ENCODE measurements at regions not wholly inside any gene's neighbourhood (a gene's known extent, or its start where the extent isn't known, plus 50 kb on each side); places are given as distances from the start of the nearest gene placed in this dataset.
"Not testable (repeated sequence)": the region's sequence is repeated elsewhere in the genome, so short reads cannot be mapped to it uniquely, and the experiment has no call there.

DNA sequence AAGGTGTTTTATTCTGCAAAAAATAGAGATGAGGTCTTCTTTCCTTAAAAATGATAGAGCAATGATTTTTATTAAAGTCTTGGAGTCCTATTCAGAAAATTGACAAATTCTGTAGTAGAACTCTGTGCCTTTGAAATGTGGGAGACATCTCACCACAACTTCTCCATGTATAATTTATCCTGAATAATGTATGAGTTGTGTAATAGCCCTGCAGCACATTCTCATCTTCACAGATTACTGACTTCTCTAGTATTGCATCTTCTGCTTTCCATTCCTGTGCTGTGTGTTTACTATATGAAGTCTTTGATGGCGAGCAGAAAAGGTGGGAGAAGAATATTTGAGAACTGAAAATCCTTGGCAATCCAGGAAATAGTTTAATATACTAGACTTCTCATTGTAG is 255.6 kb downstream of the TTC6 start:
- no peak for DNase-seq

DNA sequence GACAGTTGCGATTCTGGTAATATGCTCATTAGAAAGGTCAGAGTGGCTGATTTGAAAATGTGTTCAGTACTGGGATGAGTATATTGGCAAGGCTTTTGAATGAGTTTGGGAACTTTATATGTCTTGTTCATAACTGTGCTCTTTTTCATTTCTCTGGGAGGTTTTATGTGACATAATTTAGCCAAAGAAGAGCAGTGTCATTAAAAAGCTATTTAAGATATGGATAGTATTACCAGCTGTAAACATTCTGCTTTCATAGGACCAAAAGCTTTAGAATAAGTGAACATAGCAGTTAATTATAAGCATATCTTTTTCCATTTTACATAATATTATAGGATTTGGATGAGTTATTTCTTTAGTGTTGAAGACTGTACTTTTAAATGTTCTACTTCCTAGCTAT is 260.4 kb downstream of the TTC6 start:
- no peak for DNase-seq

DNA sequence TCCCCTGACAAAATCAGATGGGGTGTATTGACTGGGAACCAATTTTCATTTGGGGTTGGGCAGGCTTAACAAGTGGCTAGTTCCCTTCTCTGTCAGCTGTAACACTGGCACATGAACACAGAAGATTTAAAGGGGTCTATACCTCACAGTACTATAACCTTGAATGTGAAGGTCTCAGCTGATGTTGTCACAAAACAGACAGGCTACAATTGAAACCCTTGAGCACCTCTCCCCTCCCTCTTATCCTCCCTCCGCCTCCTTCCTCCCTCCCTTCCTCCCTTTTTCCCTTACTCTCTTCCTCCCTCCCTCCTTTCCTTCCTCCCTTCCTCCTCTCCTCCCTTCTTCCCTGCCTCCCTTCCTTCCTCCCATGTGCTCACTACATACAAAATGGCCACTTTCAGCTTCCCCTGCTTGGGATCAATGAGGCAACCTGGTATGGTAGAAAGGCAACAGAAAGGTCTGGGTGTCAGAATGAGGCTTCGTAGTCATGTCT is 262.4 kb downstream of the TTC6 start:
- DNase-seq, result no peak

DNA sequence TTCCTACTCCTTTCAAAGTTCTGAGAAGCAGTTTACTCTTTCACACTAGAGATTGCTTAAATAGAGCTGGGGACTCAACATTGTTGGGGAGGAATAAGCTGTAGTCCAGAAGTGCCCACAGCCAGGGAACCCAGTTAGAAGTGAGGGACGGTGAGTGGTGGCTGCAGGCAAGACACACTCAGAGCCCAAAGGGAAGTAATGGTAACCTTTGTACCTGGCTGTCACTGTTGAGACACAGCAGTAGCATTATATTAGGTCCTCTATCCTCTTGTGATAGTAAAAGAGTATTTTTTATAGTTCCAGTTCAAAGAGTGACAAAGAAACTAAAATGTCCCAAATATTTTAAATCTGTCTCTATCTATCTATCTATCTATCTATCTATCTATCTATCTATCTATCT is 263.3 kb downstream of the TTC6 start:
- DNase-seq, result no peak

DNA sequence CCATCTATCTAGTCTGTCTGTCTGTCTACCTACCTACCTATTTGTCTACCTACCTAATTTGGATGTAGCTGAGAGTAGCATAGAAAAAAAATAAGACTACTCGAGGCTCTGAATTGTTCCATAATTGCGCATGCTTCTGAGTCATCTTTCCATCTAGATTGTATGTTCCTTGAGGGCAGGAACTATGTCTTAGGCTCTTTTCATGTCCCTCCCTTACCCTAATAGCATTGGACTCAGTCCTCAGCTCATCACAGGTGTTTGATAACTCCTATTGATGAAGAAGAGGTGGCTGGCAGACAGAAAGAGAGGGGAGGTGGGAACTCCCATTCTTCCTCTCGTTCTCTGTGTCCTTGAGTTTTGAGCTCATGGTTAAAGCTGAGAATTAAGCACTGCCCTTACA is 263.7 kb downstream of the TTC6 start:
- no peak for DNase-seq

DNA sequence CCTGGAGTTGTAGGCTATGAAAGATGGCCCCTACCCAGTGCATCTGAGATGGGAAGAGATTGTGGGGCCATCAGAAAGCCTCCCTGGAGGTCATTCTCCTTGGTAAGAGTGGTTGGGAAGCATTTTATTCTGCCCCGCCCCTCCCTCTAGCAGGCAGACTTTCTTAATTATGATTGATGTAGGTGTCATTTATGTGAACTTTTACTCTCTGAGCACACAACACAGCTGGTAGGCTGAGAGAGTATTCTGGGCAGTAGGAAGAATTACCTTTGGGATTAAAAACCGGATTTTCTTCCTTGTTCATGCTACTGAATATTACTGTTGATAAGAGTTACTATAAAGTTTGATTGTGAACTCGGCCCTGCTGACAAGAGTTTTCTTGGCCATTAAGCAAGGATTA is 266.8 kb downstream of the TTC6 start:
- DNase-seq, result no peak

DNA sequence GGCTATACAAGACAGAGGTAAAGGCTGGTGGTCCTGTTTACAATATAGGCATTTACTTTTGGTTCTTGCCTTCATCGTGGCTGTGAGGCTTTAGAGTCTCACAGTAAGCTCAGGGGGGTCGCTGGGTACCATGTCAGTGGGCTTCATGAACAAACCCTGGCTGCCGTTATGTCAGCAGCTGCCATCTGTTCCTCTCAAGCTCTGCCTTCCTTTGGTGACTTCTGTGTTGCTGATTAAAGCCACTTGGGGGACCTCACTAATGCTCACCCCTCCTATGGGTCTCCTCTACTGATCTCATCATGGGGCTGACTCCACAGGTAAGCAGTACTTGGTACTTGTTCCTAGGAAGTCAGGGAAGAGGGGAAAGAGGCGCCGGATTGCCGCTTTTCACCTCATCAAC is 268.7 kb downstream of the TTC6 start:
- no peak for DNase-seq

DNA sequence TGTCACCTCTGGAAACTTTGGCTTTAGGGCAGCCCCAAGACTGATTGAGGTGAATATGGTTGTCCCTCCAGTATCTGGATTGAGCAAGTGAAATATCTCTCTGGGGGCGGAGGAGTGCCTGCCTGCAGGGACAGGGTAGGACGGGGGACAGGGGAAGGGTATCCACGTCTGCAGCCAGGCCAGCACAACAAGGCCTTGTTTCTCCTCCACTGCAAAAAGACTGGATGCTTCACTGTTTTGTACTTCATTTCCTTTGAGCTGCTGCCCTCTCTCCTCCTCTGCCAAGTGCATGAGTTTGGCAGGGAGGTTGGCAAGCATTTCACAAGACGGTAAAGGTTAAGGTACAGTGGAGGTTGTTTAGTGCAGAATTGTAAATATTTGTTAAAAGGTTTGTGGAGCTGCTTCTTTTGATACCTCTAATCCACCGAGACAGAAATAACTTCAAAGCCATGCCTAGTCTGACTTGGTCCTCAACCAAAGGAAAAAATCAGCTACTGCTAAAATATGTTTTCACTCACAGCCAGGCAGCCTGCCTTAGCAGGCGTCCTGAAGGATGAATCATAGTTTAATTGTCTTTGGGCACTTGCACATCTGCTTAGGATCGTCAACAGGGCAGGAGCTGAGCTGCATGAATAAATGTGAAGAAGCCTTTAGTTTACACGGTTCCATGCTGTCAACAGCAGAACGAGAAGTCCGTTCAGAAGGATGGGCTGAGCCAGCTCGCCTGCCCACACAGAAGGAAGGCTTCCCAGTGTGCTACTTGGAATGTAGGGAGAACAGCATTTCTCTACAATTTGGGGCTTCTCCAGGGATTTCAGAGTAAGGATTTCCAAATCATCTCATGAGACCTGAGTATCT is 269.7 kb downstream of the TTC6 start:
- DNase-seq, result no peak

DNA sequence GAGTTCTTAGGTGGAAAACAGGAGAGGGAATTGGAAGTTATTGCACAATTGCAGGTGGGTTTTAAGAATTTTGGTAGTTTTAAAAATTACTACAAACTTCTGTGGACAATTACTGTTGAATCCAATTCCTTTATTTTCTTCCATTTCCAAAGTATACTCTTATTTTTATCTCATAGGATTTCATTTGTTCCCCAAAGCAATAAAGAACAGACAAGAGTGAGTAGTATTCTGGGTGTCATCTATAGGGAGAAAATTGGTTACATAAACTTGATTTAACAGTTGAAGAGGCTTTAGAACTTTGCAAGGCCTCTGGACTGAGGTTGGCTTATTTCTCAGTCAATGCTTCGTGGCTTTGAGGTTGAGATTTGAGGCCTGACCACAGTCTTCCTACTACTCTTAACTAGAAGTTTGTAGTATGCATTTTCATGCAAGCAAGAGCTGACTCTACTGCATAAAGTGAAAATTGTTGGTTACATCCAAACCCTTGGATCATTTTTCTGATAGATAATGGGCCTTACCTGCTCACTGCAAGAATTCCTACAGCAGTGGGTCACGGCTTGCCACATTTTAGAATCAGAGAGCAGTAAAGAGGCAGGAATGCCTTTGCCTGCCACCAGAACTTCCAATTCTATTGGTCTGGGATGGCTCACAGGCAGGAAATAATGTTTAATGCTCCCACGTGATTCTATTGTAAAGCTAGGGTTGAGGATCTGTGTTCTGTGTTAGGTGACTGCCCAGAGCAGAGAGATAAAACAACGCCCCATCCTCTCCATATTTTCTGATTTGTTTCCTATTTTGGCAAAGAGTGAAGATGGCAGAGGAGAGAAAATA is 270.5 kb downstream of the TTC6 start:
- no peak for DNase-seq

DNA sequence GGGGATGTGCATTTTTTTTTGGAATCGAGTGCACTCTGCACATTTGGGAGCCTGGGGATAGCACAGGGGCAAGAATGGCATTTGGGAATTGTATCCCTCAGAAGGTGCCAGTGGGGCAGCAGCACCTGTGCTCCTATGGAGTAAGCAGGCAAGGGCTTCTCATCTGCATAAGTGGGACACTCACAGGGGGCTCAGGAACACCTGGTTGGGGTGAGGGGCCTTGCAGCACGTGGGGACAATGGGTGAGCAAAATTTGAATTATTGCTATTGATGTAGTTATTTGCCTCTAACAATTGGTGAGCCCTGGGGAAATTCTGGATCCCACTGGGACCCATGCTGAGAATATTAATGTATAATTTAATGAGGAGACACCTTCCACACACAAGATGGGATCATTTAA is 274.2 kb downstream of the TTC6 start:
- no peak for DNase-seq

DNA sequence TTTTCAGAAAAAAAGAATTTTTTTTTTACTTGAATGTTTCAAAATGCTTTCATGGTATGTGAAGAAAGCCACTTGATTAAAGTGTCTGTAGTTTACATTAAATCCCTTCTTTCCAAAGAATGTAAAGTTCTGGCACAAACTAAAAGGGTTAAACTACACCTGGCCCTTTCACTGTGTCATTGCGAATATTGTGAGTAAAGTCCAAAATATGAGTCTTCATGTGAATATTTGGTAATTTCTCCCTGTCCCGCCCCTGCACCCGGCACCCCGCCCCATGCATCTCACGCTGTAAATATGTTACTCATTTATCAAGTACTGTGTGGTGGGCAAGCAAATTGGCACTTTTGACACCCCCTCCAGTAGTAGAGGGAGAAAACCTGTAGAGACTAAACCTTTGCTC is 274.7 kb downstream of the TTC6 start:
- no peak for DNase-seq

DNA sequence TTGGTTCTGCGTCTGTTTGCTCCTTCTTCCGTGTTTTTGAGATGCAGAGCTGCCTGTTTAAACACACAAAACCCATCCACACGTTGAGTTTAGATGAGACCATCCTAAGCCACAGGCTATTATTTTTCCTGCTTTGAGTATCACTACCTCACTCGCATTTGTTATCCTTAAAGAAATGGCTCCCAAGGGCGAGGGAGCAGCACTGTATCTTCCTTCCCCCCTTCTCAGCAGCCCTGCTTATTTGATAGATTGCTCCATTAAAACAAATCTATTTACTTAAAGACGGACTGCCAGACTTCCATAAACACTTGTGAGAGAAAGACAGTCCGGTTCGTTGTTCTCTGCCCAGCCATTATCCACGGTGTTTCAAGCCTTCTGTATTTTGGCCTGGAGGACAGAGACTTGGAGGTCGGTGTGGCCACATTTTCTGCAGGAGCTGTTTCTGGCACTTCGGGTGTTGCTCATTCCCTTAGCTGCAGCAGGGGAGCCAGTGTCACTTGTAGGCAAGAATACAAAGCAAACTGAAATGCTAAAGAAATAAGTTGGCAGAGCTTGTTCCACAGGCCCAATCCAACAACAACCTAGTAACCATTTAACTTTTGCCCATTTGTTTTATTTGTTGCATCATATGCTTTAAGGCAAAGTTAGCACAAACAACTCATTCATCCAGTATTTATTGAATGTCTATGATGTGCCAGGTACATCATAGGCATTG is 275.4 kb downstream of the TTC6 start:
- no peak for DNase-seq

DNA sequence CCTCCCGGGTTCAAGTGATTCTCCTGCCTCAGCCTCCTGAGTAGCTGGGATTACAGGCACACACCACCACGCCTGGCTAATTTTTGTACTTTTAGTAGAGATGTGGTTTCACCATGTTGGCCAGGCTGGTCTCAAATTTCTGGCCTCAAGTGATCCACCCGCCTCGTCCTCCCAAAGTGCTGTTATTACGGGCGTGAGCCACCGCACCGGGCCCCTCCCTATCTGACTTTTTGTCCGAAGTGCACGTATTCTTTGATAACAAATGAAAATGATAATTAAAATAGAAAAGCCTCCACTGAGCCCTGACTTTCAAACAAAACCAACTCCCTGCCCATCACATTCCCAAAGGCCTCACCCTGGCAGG is 278.6 kb downstream of the TTC6 start:
- DNase-seq, result not testable (repeated sequence)

DNA sequence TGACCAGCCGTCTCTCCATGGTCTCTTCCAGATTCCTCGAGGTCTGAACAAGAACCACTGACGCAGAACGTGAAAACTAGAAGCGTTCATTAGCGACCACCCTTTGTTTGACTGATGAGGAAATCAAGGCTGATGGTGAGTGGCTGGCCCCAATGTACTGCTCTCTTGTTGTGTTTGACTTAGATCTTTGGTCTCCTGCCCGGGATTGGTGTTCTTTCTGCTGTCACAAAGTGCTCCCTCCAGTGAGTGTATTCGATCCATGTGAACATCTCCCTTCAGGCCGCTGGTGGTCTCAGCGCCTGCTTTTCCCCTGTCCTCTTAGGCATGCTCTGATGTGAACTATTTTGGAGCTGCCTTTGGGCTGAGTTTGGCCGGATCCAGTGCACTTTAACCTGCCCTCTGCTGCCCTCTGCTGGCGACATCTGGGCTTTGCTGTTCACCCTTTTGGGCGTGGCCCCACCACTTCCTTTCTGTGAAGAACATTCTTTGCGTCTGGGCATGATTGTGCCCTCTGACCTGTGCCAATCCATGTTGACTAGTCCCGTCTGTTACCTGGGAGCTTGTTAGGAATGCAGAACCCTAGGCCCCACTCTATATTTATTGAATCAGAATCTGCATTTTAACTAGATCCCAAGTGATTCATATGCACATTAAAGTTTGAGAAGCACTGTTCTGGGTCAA is 279.1 kb downstream of the TTC6 start:
- DNase-seq, result peak; percentile 57

DNA sequence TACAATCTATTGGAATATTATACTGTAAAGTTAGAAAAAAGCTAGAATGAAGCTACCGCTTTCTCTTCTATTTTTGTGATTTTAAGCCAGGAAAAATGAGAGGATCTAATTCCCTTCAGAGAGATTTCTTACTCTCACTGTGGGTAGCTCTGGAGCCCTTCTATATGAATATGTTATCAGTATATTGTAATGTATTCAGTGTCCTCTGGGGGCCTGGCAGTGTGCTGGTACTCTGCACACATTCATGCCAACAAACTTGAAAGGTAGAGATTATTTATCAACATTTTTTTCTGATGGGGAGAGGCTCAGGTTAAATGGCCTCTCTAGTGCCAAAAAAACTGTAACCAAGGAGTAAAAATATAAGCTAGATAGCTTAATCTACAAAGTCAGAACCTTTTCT is 292.8 kb downstream of the TTC6 start:
- DNase-seq, result no peak

DNA sequence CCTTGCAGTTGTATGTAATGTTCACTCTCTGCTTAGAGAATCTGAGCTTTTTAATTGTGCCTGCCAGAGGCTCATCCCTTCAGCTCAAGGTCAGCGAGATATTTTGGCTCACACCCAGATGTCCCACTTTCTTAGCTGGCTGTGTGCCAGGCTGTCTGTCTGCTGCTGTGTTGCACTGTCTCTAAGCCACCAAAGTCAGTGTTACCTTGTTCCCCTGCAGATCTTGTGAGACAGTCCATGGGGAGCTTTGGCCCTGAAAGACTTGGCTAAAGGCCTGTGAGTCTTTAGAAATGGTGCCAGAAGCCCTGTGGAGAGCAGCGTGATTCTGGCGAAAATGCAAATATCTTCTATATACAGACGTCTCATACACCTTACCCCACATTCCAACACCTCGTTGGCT is 293.7 kb downstream of the TTC6 start:
- peak; percentile 36 for DNase-seq

DNA sequence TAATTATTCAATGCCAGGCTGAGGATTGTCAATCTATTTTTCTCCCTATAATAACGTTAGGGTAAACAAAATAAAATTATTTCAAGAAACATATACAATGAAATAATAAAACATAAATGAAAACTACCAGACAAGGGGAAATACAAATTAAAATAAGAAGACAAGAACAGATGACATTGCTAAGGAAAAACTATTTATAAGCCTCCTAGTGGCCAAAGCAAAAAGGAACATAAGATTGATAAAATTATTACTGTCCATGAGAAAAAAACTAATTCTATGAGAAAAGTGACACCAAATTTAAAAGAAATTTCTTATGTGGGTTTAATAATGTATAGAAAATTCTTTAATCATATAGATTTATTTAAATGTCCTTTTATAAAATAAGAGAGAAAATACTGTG is 294.7 kb downstream of the TTC6 start:
- no peak for DNase-seq

DNA sequence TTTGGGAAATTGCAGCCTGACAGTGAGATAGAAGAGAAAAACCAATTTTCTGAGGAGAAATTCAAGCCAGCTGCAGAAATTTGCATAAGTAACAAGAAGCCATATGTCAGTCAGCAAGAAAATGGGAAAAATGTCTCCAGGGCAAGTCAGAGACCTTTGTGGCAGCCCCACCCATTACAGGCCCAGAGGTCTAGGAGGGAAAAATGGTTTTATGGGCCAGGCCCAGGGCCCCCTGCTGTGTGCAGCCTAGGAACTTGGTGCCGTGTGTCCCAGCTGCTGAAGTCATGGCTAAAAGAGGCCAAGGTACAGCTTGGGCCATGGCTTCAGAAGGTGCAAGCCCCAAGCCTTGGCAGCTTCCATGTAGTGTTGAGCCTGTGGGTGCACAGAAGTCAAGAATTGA is 296.1 kb downstream of the TTC6 start:
- DNase-seq, result not testable (repeated sequence)

DNA sequence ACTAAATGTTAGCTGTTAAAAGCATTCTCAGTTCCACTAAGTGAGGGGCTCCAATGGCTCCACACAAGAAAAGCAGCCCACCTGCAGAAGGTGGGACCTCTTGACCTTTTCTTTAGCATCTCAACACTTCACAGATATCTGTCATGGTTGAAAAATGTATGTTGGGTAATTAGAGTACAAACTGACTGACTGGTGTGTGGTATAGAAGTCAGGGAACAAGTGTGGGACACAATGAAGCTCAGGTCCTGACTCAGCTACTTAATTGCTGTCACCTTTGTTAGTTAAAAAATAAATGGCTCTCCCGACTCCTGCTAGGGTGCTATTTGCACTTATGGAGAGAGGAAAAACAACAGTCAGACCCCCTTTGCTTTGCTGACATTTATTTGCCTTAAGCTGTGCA is 299.0 kb downstream of the TTC6 start:
- no peak for DNase-seq

DNA sequence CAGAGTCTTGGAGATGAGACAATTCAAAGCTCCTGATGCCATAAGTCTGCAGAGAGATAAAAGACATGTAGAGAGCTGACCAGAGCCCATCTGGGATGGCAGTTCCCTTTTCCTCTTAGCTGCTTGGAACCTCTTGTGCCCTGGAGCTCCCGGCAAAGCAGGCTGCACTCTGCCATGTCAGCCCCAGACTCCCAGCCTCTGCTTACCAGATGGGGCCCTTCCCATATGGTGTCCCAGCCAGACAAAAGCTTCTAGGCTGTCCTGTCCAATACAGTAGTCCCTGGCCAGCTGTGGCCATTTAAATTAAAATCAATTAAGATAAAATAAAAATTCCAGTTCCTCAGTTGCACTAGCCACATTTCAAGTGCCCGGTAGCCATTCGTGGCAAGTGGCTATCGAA is 303.9 kb downstream of the TTC6 start:
- no peak for DNase-seq

DNA sequence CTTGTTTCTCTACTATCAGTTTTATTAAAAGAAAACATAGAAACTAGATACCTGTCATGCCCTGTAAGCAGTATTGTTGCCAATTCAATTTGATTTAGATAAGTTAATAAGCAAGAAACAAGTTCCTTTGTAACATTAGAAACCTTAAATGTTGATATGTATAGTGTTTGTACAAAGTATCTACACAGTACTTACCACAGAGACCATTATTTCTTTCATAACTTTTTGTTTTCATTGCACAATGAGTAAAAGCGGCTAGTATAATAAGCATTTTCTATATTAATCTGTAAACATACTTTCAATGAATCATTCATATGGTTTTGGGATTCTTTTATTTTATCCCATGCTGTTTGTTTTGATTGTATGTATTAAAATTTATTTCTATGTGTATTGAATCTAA is 305.1 kb downstream of the TTC6 start:
- DNase-seq, result no peak

DNA sequence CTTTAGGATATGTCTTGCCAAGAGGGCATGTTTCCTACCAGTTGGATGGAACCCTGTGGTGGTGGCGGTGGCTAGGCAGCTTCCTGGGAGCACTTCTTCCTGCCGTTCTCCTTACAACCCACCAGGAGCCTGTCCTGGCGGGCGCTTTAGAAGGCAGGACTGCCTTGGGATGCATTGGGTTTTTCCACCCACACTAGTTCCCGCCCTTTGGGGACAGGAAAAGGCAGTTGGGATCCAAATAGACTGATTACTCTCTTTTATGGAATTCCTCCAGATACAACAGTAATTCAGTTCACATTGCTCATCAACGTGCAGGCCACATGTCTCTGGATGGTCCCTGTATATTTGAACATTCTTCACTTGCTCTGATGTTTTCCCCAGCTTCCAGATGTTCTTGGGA is 305.7 kb upstream of the SSTR1 start:
- no peak for DNase-seq
